Kidney epithelial cell (primary cell): ENCODE measurements at regions not wholly inside any gene's neighbourhood (a gene's known extent, or its start where the extent isn't known, plus 50 kb on each side); places are given as distances from the start of the nearest gene placed in this dataset.
A peak's percentile ranks its signal among the peaks of the same experiment; 100 is the strongest.

ENCODE experiments used
- DNase-seq: peaks from one replicate; pipeline ENCODE4 v3.0.0-alpha.2; 2010; ENCODE audit warnings: low read depth
- H3K27me3 ChIP-seq: 2 replicates; pipeline ENCODE4 v1.6.0; 2011; ENCODE audit warnings: low read length; ENCODE audit not compliant: control insufficient read depth, insufficient read depth
- H3K36me3 ChIP-seq: 2 replicates; pipeline ENCODE4 v1.5.1; 2011; ENCODE audit warnings: low read length; ENCODE audit not compliant: control insufficient read depth, insufficient read depth
- H3K4me3 ChIP-seq: 2 replicates; pipeline ENCODE4 v1.5.1; 2011; ENCODE audit warnings: low read depth, mild to moderate bottlenecking, control low read depth, low read length
- CTCF ChIP-seq: IDR thresholded peaks from 2 replicates; pipeline ENCODE4 v1.5.1; 2011; ENCODE audit warnings: mild to moderate bottlenecking, moderate library complexity, low read length, control low read depth, inconsistent platforms; ENCODE audit not compliant: insufficient read depth, poor library complexity, severe bottlenecking

GRCh38 chr13:74573654-74574053 lies 439.4 kb upstream of the KLF12 start:
- no peak overlapping the region for H3K4me3 ChIP-seq
- peak; percentile 34 for TF ChIP-seq CTCF
- DNase-seq: no peak

GRCh38 chr13:74571811-74572210 lies 437.6 kb upstream of the KLF12 start:
- Histone ChIP-seq H3K36me3 (no peaks in the 10 kb centered on the region), H3K4me3 (no peak overlapping the region), H3K27me3 (peaks cover 2% of the 10 kb centered on the region)
- TF ChIP-seq CTCF: no peak
- no peak for DNase-seq

More at GRCh38 chr13:74573654-74574053, 439.4 kb upstream of the KLF12 start:
- Histone ChIP-seq H3K36me3 (no peaks in the 10 kb centered on the region), H3K27me3 (peaks cover 2% of the 10 kb centered on the region)

GRCh38 chr13:74570834-74571233 lies 436.6 kb upstream of the KLF12 start:
- DNase-seq: peak; percentile 19
- H3K36me3 ChIP-seq: no peaks in the 10 kb centered on the region
- no peak overlapping the region for H3K4me3 ChIP-seq
- peaks cover under 1% of the 10 kb centered on the region for H3K27me3 ChIP-seq
- TF ChIP-seq CTCF: no peak

- Histone ChIP-seq H3K36me3 (no peaks in the 10 kb centered on the region), H3K27me3 (no peaks in the 10 kb centered on the region), H3K4me3 (no peak overlapping the region)
- no peak for TF ChIP-seq CTCF
- DNase-seq: no peak
Observed at GRCh38 chr13:74570046-74570445, 435.8 kb upstream of the KLF12 start.

- Histone ChIP-seq H3K27me3 (no peaks in the 10 kb centered on the region), H3K36me3 (no peaks in the 10 kb centered on the region), H3K4me3 (no peak overlapping the region)
- TF ChIP-seq CTCF: no peak
- no peak for DNase-seq
Observed at GRCh38 chr13:74569251-74569650, 435.0 kb upstream of the KLF12 start.

GRCh38 chr13:74567485-74567884 lies 433.3 kb upstream of the KLF12 start:
- Histone ChIP-seq H3K27me3 (no peaks in the 10 kb centered on the region), H3K4me3 (no peak overlapping the region), H3K36me3 (no peaks in the 10 kb centered on the region)
- no peak for TF ChIP-seq CTCF
- DNase-seq: no peak
